VCaP (cell line): ENCODE measurements at regions not wholly inside any gene's neighbourhood (a gene's known extent, or its start where the extent isn't known, plus 50 kb on each side); places are given as distances from the start of the nearest gene placed in this dataset.

Experiments
- H3K27ac ChIP-seq: fragments of 450-650 bp; 2 replicates; pipeline ENCODE4 v1.5.1; 2017
- TF ChIP-seq, protein P1 (sequence below): fragments of 450-650 bp; conservative IDR thresholded peaks from 2 replicates; pipeline ENCODE4 v1.5.1; 2017; ENCODE audit warnings: mild to moderate bottlenecking, moderate library complexity

GRCh38 chr7:119888251-119888650, 384.7 kb upstream of the KCND2 start:
- TF ChIP-seq, protein P1, sequence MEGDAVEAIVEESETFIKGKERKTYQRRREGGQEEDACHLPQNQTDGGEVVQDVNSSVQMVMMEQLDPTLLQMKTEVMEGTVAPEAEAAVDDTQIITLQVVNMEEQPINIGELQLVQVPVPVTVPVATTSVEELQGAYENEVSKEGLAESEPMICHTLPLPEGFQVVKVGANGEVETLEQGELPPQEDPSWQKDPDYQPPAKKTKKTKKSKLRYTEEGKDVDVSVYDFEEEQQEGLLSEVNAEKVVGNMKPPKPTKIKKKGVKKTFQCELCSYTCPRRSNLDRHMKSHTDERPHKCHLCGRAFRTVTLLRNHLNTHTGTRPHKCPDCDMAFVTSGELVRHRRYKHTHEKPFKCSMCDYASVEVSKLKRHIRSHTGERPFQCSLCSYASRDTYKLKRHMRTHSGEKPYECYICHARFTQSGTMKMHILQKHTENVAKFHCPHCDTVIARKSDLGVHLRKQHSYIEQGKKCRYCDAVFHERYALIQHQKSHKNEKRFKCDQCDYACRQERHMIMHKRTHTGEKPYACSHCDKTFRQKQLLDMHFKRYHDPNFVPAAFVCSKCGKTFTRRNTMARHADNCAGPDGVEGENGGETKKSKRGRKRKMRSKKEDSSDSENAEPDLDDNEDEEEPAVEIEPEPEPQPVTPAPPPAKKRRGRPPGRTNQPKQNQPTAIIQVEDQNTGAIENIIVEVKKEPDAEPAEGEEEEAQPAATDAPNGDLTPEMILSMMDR = no peak
- no peak overlapping the region for H3K27ac ChIP-seq

DNA sequence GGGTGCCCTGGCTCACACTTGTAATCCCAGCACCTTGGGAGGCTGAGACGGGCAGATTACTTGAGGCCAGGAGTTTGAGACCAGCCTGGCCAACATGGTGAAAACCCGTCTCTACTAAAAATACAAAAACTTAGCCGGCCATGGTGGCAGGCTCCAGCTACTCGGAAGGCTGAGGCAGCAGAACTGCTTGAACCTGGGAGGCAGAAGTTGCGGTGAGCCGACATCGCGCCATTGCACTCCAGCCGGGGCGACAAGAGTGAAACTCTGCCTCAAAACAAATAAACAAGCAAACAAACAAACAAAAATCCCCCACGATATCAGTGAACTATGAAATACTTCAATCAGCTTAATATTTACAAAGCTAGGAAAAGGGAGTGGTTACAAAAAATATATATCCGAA, 382.3 kb upstream of the KCND2 start:
- TF ChIP-seq, protein P1 = no peak

GRCh38 chr7:119895320-119895719, 377.7 kb upstream of the KCND2 start:
- no peak overlapping the region for H3K27ac ChIP-seq
- TF ChIP-seq, protein P1 = no peak

More for the DNA sequence above, 382.3 kb upstream of the KCND2 start:
- H3K27ac ChIP-seq = no peak overlapping the region

- TF ChIP-seq, protein P1 = no peak
- no peak overlapping the region for H3K27ac ChIP-seq
These were observed 376.6 kb upstream of the KCND2 start for GRCh38 chr7:119896386-119896785.

- TF ChIP-seq, protein P1 = no peak
These were observed 371.8 kb upstream of the KCND2 start for GRCh38 chr7:119900996-119901672.

GRCh38 chr7:119903085-119903484, 369.9 kb upstream of the KCND2 start:
- TF ChIP-seq, protein P1 = no peak
- no peak overlapping the region for H3K27ac ChIP-seq

More at GRCh38 chr7:119900996-119901672, 371.8 kb upstream of the KCND2 start:
- H3K27ac ChIP-seq = no peak overlapping the region

GRCh38 chr7:119905495-119905894, 367.5 kb upstream of the KCND2 start:
- TF ChIP-seq, protein P1 = no peak
- H3K27ac ChIP-seq = no peak overlapping the region
